Smooth muscle cell (in vitro differentiated cells): ENCODE measurements at regions not wholly inside any gene's neighbourhood (a gene's known extent, or its start where the extent isn't known, plus 50 kb on each side); places are given as distances from the start of the nearest gene placed in this dataset.

Experiments
- DNase-seq: peaks from one replicate; lab custom pipeline; 2025; ENCODE audit not compliant: unreplicated experiment; lab: John Stamatoyannopoulos, UW
- H2AFZ ChIP-seq: fragments of 200-600 bp; sonication (generic); 2 replicates; pipeline ENCODE4 v1.6.0; 2016; ENCODE audit warnings: antibody characterized with exemption, low read depth, mild to moderate bottlenecking
- H3F3A ChIP-seq: fragments of 200-600 bp; sonication (generic); 2 replicates; pipeline ENCODE4 v1.6.0; 2017; ENCODE audit warnings: antibody characterized with exemption, low read depth
- H3K27ac ChIP-seq: fragments of 200-600 bp; sonication (generic); 2 replicates; pipeline ENCODE4 v1.5.1; 2016; ENCODE audit warnings: low read depth, mild to moderate bottlenecking
- H3K27me3 ChIP-seq: fragments of 200-600 bp; sonication (generic); 2 replicates; pipeline ENCODE4 v1.6.1; 2016; ENCODE audit warnings: low read depth, mild to moderate bottlenecking
- H3K36me3 ChIP-seq: fragments of 200-600 bp; sonication (generic); 2 replicates; pipeline ENCODE4 v1.5.1; 2016; ENCODE audit warnings: low read depth
- H3K4me1 ChIP-seq: fragments of 200-600 bp; sonication (generic); 2 replicates; pipeline ENCODE4 v1.5.1; 2016; ENCODE audit warnings: low read depth
- H3K4me2 ChIP-seq: fragments of 200-600 bp; sonication (generic); 2 replicates; pipeline ENCODE4 v1.6.0; 2016; ENCODE audit warnings: mild to moderate bottlenecking
- H3K4me3 ChIP-seq: fragments of 200-600 bp; sonication (generic); 2 replicates; pipeline ENCODE4 v1.5.1; 2016; ENCODE audit warnings: mild to moderate bottlenecking
- H3K79me2 ChIP-seq: fragments of 200-600 bp; sonication (generic); 2 replicates; pipeline ENCODE4 v1.6.0; 2016; ENCODE audit warnings: low read depth, mild to moderate bottlenecking
- H3K9ac ChIP-seq: fragments of 200-600 bp; sonication (generic); 2 replicates; pipeline ENCODE4 v1.6.0; 2016; ENCODE audit warnings: low read depth
- H3K9me3 ChIP-seq: fragments of 200-600 bp; sonication (generic); replicated peaks from 2 replicates; pipeline ENCODE4 v1.5.1; 2016; ENCODE audit warnings: low read depth
- H4K20me1 ChIP-seq: fragments of 200-600 bp; sonication (generic); 2 replicates; pipeline ENCODE4 v1.6.0; 2016; ENCODE audit warnings: low read depth
- WGBS: methylation state at CpG from one replicate; pipeline ENCODE4 v1.1.7; 2016; ENCODE audit warnings: low lambda C conversion rate; 5-methylcytosine and 5-hydroxymethylcytosine counted together
- TF ChIP-seq, protein P1 (sequence below): fragments of 200-600 bp; sonication (generic); IDR thresholded peaks from 2 replicates; pipeline ENCODE4 v1.5.1; 2017; ENCODE audit warnings: borderline replicate concordance, mild to moderate bottlenecking, antibody characterized with exemption; ENCODE audit not compliant: insufficient read depth, poor library complexity, severe bottlenecking

DNA sequence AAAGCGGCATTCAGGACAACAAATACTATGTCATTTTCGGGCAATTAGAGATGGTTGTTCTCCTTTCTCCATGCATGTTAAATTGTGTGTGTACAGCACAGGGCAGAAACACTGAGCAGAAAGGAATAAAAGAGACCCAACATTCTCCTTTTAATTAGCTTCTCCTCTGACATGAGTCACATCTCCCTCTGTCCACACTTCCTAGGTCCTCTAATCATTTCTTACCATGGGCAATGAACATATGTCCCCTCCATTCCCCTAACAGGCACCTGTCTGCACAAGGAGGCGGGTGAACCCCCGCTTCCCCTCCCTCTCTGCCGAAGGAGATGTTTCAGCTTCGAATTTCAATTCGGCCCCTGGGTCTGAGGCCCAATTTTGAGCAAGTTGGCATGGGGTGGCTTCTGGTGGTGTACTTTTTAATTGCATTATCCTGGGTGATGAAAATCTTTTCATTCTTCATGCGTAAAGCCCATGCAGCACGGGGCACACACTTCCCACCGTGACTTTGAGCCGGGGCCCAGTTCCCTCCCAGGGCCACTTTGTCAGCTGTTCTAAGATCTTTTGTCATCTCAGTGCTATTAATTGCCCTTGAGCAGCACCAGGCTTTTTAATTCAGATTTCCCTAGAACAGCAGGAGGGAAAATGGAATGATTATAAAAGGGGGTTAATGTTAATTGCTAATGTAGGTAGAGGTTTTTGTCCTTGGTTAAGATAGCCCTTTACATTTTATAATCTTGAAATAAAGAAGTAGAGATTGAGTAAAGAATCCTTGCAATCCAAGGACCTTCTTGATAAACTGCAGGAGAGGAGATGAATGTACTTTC is 219.5 kb upstream of the NRP1 start:
- TF ChIP-seq, protein P1, sequence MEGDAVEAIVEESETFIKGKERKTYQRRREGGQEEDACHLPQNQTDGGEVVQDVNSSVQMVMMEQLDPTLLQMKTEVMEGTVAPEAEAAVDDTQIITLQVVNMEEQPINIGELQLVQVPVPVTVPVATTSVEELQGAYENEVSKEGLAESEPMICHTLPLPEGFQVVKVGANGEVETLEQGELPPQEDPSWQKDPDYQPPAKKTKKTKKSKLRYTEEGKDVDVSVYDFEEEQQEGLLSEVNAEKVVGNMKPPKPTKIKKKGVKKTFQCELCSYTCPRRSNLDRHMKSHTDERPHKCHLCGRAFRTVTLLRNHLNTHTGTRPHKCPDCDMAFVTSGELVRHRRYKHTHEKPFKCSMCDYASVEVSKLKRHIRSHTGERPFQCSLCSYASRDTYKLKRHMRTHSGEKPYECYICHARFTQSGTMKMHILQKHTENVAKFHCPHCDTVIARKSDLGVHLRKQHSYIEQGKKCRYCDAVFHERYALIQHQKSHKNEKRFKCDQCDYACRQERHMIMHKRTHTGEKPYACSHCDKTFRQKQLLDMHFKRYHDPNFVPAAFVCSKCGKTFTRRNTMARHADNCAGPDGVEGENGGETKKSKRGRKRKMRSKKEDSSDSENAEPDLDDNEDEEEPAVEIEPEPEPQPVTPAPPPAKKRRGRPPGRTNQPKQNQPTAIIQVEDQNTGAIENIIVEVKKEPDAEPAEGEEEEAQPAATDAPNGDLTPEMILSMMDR: no peak
- WGBS: 86% methylated on average over 11 of the region's 11 CpGs
- H3K36me3 ChIP-seq: no peaks in the 10 kb centered on the region

GRCh38 chr10:33552290-33552689 is 217.8 kb upstream of the NRP1 start:
- H4K20me1 ChIP-seq: no peaks in the 10 kb centered on the region
- no peak overlapping the region for H3K4me2 ChIP-seq
- H3K9me3 ChIP-seq: no peaks in the 10 kb centered on the region
- no peak overlapping the region for H2AFZ ChIP-seq
- TF ChIP-seq, protein P1: no peak
- H3K4me3 ChIP-seq: no peak overlapping the region
- no peak overlapping the region for H3K27ac ChIP-seq
- H3K79me2 ChIP-seq: no peaks in the 10 kb centered on the region
- no peak for DNase-seq
- H3F3A ChIP-seq: no peaks in the 10 kb centered on the region
- WGBS: 84% methylated on average over 4 of the region's 4 CpGs
- no peaks in the 10 kb centered on the region for H3K36me3 ChIP-seq
- no peak overlapping the region for H3K9ac ChIP-seq
- no peaks in the 10 kb centered on the region for H3K4me1 ChIP-seq
- H3K27me3 ChIP-seq: no peaks in the 10 kb centered on the region

More for the DNA sequence above, 219.5 kb upstream of the NRP1 start:
- Histone ChIP-seq H3K9me3 (no peaks in the 10 kb centered on the region), H3K79me2 (no peaks in the 10 kb centered on the region), H3K4me2 (no peak overlapping the region), H3K27ac (no peak overlapping the region), H4K20me1 (no peaks in the 10 kb centered on the region), H3K27me3 (no peaks in the 10 kb centered on the region), H2AFZ (no peak overlapping the region), H3K4me3 (no peak overlapping the region), H3F3A (no peaks in the 10 kb centered on the region), H3K4me1 (no peaks in the 10 kb centered on the region), H3K9ac (no peak overlapping the region)
- DNase-seq: no peak

DNA sequence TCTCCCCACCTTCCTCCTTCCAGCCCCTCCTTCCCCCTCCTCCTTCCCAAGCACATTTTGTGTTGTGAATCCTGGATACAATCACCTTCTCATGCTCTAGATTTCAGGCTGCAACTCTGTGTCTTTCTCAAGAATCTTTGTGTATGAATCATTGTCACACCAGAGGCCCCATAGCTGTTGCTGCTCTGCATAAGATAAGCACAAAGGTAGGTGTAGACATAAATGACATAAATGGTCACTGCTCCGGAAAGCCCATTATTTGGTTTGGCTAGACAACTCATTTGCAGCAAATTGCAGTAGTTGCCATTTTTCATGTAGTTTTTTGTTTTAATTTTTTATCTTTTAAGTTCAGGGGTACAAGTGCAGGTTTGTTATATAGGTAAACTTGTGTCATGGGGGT is 216.3 kb upstream of the NRP1 start:
- no peaks in the 10 kb centered on the region for H3K27me3 ChIP-seq
- H3K9ac ChIP-seq: no peak overlapping the region
- WGBS: 60% methylated on average over 1 of the region's 1 CpG
- H2AFZ ChIP-seq: no peak overlapping the region
- H3K4me1 ChIP-seq: no peaks in the 10 kb centered on the region
- TF ChIP-seq, protein P1: no peak
- no peak overlapping the region for H3K4me3 ChIP-seq
- no peak overlapping the region for H3K27ac ChIP-seq
- H4K20me1 ChIP-seq: no peaks in the 10 kb centered on the region
- H3K36me3 ChIP-seq: no peaks in the 10 kb centered on the region
- peak overlapping the region; percentile 10 for H3K4me2 ChIP-seq
- DNase-seq: no peak
- H3K9me3 ChIP-seq: no peaks in the 10 kb centered on the region
- H3F3A ChIP-seq: no peaks in the 10 kb centered on the region
- no peaks in the 10 kb centered on the region for H3K79me2 ChIP-seq

- no peak overlapping the region for H3K4me3 ChIP-seq
- H4K20me1 ChIP-seq: no peaks in the 10 kb centered on the region
- TF ChIP-seq, protein P1: no peak
- no peak overlapping the region for H2AFZ ChIP-seq
- H3K79me2 ChIP-seq: no peaks in the 10 kb centered on the region
- no peaks in the 10 kb centered on the region for H3F3A ChIP-seq
- H3K9ac ChIP-seq: no peak overlapping the region
- H3K9me3 ChIP-seq: no peaks in the 10 kb centered on the region
- no peaks in the 10 kb centered on the region for H3K4me1 ChIP-seq
- 91% methylated on average over 2 of the region's 2 CpGs for WGBS
- no peaks in the 10 kb centered on the region for H3K36me3 ChIP-seq
- H3K4me2 ChIP-seq: no peak overlapping the region
- no peaks in the 10 kb centered on the region for H3K27me3 ChIP-seq
- no peak overlapping the region for H3K27ac ChIP-seq
- no peak for DNase-seq
These were observed 213.5 kb upstream of the NRP1 start for GRCh38 chr10:33547976-33548375.
